Activated CD4-positive, alpha-beta T cell treated with anti-CD3 and anti-CD28 coated beads, Interleukin-2, amount 50 U/mL, for 4 hours (primary cell): ENCODE measurements at regions not wholly inside any gene's neighbourhood (a gene's known extent, or its start where the extent isn't known, plus 50 kb on each side); places are given as distances from the start of the nearest gene placed in this dataset.
"Not testable (repeated sequence)": the region's sequence is repeated elsewhere in the genome, so short reads cannot be mapped to it uniquely, and the experiment has no call there.

Experiments used
- DNase-seq, 2 experiments: peaks; one replicate each; pipeline ENCODE4 v3.0.0-alpha.2; 2020

DNA sequence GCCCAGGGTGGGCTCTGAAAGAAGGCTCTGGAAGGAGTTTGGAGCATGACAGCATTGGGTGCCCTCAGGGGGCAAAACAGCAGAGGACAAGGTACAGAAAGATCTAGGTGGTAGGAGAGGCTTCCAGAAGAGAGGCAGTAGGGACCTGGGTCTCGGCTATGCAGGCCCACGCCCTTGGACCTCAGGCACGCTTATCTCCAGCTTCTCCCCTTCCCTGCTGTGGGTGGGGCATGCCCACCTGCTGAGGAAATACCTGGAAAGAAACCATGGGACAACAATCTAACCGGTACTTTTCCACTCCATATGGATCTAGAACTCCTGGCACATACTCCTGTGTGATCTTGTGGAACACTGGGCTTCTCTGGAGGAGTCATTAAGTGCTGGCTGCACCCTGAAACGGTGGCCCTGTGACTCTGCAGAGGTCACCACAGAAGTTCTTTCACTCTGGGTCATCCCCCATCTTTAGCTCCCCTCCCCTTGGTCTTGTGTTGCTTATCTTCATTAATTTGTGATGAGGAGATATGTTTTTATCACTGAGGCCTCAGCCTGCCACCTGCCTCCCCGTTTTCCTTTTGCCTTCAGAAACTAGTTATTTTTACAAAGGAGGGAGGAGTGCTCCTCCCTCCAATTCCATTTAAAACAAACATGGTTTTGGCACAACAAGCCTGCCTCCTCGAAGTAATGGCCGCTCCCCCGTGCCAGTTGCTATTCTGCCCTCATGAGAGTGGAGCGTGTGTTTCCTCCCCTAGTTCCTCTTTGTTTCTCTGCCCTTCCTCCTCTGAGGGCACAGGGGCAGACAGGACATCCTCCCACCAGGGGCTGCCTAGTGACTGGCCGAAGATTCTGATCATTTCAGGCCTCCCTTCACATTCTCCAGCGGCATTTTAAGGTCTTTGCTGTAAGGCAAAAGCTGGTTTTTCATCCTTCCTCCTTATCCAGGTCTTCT is 78.0 kb upstream of the ATP5PO start:
- DNase-seq = no peak

DNA sequence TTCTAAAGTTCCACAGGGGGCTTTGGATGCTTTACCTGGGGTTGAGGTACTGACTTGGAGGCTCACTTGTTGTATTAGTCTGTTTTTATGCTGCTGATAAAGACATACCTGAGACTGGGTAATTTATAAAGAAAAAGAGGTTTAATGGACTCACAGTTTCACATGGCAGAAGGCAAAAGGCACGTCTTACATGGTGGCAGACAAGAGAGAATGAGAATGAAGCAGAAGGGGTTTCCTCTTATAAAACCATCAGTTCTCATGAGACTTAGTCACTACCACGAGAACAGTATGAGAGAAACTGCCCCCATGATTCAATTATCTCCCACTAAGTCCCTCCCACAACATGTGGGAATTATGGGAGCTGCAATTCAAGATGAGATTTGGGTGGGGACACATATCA is 76.8 kb upstream of the ATP5PO start:
- DNase-seq = not testable (repeated sequence)

DNA sequence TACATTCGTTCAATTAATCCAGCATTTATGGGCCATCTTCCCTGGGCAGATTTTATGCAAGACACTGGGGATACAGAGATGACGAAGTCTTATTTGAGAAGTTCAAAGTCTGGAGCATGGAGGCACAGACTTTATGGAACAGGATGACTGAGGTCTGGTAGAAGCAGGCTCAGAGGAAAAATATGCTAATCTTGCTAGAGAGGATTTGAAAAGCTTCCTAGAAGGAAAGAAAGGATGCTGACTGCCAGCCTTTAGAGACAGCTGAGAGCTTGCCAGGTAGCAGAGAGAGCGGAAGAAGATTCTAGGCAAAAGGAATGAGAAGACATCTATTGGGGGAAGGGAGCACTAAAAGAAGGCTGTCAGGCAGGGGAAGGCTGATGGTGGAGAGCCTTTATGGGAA is 75.5 kb upstream of the ATP5PO start:
- no peak for DNase-seq

DNA sequence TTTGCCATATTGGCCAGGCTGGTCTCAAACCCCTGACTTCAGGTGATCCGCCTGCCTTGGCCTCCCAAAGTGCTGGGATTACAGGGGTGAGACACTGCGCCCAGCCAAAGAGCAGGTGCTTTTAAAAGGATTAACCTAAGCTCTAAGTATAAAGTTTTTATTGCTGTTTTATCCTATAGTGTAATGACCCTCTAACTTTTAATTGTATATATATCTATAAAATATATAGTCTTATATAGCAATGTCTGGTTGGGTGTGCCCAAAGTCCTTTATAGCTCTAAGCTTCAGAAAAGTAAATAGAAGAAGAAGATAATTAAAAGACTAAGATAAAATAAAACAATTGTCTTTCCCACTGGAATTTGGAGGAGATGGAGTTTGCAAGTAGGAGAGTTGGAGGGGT is 73.8 kb upstream of the ATP5PO start:
- no peak for DNase-seq

DNA sequence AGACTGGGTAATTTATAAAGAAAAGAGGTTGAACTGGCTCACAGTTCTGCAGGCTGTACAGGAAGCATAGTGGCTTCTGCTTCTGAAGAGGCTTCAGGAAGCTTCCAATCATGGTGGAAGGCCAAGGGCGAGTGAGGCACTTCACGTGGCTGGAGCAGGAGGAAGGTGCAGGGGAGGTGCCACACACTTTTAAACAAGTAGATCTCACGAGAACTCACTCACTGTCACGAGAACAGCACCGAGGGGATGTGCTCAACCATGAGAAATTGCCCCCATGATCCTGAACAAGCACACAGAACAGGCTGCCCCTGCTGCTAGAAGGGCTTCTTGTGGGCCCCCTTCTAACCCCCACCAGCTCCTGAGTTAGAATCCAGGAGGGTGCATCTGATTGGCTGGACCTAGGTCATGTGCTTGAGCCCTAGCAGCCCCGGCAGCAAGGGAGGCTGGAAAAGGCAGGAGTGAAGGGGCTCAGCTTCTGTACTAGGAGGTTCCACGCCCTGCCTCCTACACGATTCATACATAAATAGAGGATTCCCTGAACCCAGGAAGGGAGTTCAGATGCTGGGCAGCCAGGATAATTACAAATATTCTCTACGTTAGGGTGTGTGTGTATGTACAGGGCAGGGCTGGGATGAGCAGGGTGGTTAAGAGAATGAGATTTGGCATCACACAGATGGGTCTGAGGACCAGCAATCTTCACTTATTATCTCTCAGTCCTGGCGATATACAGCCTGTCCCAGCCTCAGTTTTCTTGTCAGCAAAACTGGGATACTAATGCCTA is 72.8 kb upstream of the ATP5PO start:
- no peak for DNase-seq

DNA sequence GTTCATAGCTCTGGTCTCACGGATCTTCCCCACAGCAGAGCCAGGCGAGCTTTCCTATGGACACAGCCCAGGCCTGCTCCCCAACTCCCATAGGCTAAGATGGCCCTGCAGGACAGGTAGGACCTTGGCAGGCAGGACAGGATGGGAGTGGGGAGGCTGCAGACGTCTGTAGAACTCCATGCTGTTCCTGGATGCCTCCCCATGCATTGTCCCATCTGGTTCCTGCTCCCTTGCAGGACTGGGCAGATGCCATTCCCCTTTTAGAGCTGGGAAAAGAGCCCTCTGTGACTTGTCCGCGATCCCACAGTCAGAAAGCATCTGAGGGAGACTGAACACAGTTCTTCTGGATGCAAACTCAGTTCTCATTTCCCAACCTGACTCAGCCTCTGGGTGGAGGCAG is 71.9 kb upstream of the ATP5PO start:
- no peak for DNase-seq

DNA sequence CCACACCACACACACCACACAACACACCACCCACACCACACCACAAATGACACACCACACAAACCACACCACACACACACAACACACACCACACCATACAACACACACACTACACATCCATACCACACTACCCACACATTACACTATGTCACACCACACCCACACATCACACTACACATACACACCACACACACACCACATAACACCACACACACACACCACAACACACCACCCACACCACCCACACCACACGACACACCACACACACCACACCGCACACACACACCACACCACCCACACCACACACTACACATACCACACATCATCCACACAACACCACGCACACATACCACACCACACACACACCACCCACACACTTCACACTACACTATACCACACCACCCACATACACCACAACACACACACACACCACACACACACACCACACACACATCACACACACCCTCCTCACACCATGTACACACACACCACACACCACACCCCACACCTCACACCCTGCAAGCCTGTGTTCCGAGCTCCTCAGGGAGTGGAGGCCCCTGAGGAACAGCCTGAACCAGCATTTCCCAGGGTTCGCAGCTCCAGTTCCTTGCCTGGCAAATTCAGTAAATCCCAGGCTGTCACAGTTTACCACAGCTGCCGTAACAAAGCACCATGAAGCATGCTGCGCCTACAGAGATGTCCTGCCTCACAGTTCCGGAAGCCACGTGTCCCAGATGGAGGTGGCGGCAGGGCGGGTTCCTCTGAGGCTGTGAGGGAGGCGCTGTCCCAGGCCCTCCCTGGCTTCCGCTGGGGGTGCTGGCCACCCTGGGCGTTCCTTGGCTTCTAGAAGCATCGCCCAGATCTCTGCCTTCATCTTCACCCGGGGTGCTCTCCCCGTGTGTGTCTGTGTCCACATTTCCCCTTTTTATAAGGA is 69.8 kb upstream of the ATP5PO start:
- DNase-seq = no peak

DNA sequence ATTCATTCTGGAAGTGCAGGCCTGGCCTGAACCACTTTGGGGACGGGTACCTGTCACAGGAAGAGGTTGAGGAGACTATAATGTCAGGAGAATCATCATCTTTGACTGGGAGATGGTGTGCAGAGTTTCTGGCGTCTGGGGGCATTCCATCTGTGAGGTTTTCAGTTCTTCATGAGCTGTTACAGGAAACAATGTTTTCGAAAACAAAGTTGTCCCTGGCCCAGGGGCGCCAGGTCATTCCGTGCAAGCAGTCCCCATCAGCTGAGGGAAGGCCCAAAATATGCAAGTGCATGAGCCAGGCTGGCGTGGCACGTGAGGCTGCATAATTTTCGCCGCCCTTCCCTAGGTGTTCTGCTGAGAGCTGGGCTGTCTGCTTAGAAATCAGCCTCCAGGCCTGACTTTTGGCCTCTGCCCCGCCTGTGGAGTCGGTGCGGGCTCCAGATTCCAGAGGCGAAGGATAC is 68.4 kb upstream of the ATP5PO start:
- DNase-seq = no peak

DNA sequence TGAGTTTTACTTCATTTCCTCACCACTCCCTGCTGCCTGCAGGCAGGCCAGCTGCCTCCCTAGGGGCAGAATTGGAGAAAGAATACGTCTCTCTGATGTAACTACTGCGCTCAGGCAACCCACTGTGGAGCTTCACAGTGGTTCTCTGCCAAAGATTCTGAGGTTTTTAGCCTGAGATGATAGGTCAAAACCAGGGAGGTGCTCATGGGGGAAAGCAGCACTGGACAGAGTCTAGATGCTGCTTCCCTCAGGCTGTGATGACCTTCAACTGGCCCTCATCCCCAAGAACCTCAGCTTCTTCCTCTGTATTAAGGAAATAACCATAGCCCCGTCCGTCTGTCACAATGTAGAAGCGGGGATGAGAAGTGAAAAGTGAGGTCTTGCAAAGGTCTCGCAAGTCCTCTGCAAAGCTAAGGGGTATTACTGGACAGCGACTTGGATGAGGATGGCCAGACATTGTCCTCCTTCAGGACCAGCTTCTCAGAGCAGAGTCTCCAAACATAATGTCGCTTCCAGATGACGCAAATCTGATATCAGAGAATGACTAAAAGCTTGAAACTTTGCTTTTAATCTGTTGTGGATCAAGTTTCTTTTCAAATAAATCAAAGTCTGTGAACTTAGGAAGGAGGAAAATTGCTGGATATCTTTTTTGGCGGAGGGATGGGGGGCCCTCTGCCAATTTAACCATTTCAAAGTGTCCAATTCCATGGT is 65.9 kb upstream of the ATP5PO start:
- no peak for DNase-seq

DNA sequence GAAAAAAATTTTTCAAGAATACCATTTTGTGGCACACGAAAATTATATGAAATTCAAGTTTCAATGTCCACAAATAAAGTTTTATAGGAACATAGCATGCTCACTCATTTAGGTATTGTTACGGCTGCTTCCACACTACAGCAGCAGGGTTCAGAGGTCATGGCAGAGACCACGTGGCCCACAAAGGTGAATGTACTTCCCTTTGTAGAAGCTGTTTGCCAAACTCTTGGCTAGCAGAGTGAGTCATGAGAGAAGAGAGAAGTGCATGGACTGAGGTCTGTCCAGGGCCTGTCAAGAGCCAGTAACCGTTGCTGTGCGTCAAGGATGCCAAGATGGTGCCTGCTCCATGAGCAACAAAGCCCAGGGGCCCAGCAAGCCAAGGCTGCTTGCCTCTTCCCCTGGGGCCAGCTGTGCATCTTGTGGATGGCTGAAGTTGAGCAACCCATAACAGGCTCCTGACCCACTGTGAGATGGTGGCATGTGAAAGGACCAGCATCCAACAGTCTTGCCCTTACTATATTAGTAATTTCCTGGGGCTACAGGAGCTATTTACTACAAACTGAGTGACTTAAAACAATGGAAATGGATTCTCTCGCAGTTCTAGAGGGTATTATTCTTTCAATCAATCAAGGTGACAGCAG is 64.8 kb upstream of the ATP5PO start:
- DNase-seq = no peak

DNA sequence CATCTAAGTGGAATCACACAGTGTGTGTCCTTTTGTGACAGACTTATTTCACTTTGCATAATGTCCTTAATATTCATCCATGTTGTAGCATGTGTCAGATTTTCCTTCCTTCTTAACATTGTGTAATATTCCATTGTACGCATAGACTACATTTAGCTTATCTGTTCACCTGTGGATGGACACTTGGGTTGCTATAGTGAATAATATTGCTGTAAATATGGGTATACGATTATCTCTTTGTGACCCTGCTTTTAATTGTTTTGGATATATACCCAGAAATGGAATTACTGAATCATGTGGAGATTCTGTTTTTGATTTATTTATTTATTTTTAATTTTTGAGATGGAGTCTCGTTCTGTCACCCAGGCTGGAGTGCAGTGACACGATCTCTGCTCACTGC is 63.0 kb upstream of the ATP5PO start:
- DNase-seq = no peak

DNA sequence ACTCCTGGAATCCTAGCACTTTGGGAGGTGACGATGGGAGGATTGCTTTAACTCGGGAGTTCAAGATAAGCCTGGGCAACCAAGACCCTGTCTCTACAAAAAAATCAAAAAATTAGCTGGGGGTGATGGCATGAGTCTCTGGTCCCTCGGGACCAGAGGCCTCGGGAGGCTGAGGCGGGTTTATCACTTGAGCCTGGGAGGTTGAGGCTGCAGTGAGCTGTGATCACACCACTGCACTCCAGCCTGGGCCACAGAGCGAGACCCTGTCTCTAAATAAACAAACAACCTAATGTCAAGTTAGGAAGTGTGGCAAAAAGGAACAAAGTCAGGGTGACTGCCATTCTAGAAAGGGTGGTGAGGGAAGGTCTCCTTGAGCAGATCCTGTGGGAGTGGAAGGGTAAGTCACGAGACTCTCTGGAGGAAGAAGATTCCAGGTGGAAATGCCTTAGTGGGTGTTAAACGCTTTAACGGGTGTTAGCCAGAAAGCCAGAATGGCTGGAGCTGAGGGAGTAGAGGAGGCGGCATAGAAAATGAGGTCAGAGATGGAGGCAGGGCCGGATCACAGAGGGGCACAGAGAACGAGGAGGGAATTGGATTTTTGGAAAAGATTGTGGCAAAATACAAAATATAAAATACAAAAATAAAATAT is 62.2 kb upstream of the ATP5PO start:
- DNase-seq = no peak

DNA sequence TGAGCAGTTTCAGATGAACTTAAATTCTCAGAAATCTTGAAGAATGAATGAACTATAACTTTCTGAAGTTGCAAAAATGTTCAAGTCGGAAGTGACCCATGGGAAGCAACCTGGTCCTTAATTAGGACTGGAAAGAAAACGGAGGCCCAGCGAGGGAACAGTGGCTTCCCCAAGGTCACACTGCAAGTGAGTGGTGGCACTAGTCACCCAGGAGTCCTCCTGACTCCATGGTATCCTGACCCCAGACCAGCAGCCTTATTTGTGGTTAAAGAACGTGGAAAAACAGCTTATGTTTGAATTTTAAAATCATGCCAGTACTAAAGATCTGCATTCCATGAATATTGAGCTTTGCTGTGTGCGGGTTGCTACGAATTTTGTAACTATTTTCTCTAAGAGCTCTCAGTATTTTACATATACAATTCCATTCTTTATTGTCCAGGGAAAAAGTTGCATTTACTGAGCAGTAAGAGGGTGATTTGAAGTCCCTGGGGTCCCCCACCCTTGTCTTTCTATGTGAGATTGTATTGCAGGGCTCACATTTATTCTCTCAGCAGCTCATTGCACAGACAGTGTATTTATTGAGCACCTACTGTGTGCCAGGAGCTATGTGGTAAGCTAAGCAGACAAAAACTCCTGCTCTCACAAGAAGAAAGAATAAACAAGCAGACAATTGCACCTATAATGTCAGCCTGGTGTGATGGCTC is 61.6 kb upstream of the ATP5PO start:
- DNase-seq = no peak

DNA sequence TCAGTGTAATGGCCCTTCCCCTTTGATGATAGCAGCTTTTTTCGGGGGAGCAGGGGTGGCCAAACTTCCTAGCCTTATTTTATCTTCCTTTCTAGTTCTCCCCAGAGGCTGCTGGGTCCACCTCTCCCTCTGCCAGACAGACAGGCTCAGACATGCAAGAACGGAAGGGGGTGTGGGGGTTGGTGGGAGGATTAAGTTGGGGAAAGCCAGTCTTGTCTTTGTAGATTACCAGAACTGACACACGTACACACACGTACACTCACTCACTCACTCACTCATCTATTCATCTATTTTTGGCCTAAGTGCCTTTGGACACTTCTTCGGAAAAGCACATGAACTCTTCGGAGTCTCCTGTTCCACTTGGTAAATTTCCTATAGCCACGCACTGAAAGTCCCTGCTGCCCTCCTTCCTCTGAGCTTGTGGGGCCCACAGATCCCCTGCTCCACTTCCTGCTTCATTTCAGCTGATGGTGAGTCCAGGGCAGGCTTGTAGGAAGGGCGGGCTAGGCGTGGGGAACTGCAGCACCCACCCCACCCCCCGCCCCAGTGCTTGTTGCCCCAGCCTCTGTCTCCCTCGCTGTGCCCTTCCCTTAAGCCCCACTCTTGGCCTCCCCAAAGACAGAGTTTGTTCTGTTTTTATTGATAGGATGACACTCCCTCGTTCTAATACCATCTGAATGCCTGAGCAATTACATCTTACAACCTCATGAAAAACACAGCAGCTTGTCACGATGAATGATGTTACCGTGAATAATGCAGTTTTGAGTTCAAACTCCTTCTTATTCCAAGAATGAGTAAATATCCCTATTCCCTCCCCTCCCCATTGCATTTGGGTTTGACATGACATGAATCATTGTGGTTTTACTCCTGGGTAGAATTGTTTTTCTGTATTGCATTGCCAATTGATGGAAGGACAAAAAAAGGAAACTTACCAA is 60.7 kb upstream of the ATP5PO start:
- DNase-seq = peak; percentile 68 to 71

DNA sequence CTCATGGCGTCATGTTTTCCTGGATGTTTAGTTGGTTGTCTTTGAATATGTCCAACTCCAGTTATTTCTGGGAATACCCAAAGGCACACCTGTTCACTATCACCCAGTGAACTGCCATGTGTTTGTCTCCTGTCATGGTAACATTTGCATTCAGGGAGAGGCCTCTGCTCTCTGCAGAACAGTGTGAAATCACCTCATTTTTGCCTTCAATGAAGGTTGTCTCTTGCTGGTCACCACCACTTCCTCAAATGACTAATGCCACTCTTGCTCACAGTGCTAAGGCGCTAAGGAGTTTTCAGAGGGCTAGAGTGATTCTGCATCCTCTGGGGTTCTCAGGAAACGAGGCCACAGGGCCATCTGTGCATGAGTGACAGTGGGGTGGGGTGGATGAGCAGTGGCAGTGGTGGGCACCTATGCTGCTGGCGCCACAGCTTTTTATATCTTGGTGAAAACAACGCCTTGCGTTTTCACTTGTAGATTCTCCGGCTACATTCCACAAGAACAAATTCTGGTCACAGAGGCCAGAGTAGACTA is 60.0 kb upstream of the ATP5PO start:
- peak; percentile 38 to 49 for DNase-seq

DNA sequence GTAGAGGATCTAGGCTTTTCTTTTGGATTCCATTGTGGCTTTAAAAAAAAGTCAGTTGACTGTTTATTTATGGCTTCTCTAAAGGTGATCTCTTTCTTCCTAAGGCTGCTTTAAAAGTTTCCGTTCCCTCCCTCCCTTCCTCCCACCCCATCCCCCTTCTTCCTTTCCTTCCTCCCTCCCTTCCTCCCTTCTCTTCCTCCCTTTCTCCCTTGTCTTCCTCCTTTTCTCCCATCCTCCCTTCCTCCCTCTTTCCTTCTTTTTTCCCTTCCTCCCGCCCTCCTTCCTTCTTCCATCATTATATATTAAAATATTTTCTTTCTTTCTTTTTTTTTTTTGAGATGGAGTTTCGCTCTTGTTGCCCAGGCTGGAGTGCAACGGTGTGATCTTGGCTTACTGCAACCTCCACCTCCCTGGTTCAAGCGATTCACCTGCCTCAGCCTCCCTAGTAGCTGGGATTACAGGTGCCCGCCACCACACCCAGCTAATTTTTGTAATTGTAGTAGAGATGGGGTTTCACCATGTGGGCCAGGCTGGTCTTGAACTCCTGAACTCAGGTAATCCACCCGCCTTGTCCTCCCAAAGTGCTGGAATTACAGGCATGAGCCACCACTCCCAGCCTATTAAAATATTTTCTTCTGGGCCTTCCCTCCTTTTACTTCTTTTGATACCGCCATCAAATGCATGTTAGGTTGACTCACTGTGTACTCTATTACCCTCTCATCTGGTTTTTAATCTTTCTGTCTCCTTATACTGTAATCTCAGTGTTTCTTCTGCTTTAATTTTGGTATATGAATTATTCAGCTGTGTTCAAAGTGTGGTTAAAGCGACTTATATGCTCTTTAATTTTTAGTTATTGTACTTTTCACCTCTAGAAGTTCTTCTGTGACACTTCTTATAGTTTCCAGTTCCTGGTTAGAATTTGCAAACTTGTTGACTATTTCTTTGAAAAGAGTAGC is 59.2 kb upstream of the ATP5PO start:
- DNase-seq = no peak

DNA sequence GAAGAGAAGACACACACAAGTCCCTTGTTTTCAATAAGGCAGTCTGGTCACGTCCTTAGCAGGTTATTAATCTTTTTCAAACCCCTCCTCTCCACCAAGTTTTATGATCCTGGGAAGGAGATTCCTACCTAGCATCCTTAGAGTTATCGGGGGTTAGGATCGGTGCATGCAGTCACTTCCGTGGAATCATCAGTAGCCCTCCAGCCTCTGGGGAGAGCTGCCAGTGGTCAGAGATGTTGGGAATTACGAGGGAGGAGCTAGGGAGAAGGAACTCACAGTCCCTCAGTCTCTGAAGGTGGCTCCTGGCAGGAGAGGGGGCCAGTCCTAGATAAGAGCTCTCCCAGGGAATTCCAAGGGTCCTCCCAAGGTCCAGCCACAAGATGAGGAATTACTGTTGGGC is 57.7 kb upstream of the ATP5PO start:
- no peak for DNase-seq

DNA sequence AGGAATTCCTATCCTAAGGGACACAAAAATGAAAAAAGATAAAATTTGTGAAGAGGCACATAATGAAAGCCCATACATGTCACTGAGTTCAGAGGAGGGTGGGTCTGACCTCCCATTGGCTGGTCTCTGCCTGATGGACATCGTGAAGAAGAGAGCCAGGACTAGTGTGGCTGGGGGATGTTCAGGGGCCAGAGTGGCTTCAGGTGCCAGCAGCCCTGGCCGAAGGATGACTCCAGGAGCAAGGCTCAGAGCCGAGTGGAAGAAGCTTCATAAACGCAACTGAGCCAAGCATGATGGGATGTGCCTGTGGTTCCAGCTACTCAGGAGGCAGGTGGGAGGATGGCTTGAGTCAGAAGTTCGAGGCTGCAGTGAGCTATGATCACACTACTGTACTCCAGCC is 56.9 kb upstream of the ATP5PO start:
- no peak for DNase-seq
